ENCODE measurements at regions not wholly inside any gene's neighbourhood (a gene's known extent, or its start where the extent isn't known, plus 50 kb on each side); places are given as distances from the start of the nearest gene placed in this dataset.

GRCh38 chr4:135274416-135274815 is 1072.8 kb upstream of the PABPC4L start:
- TF ChIP-seq CTCF (conservative IDR thresholded peaks at IDR 0.05; ENCODE audit: low read depth, low read length): no peak
- no peak for TF ChIP-seq EZH2phosphoT487 (IDR thresholded peaks at IDR 0.05; ENCODE audit: borderline replicate concordance, low read length)

All from PC-3 (cell line).